HL-60 (cell line): ENCODE measurements at regions not wholly inside any gene's neighbourhood (a gene's known extent, or its start where the extent isn't known, plus 50 kb on each side); places are given as distances from the start of the nearest gene placed in this dataset.

Source experiments
- GABPA ChIP-seq: IDR thresholded peaks from 2 replicates; pipeline ENCODE4 v1.6.1; 2012; ENCODE audit warnings: low read depth
- POLR2AphosphoS5 ChIP-seq: IDR thresholded peaks from 2 replicates; pipeline ENCODE4 v1.6.1; 2012; ENCODE audit warnings: low read depth
- SPI1 ChIP-seq: IDR thresholded peaks from 2 replicates; pipeline ENCODE4 v1.6.1; 2012; ENCODE audit warnings: low read depth, mild to moderate bottlenecking, borderline replicate concordance
- TF ChIP-seq, protein P1 (sequence below): IDR thresholded peaks from one replicate; pipeline ENCODE4 v1.5.1; 2011; ENCODE audit warnings: low read length, control low read depth, inconsistent platforms; ENCODE audit not compliant: insufficient read depth
- TF ChIP-seq, protein P2 (sequence below): IDR thresholded peaks from 2 replicates; pipeline ENCODE4 v1.6.1; 2012; ENCODE audit warnings: low read depth; ENCODE audit not compliant: insufficient replicate concordance

DNA sequence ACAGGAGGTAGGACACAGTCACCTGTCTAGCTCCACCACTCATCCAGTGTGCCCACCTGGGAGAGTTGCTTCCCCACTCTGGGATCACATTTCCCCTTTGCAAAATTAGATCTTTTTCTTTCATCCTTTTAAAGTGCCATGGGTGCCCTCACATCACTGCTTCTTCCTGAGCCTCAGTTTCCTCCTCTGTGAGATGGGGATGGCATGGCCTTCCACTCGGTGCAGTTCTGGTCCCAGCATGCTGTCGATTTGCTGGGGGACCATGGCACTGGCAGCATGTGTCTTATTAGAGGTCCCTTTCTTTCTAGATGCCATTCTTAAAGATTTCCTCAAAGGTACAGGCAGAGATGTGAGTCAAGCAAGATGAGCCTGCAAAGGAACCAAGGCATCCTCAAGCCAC is 158.3 kb upstream of the ZMIZ1 start:
- TF ChIP-seq, protein P1, sequence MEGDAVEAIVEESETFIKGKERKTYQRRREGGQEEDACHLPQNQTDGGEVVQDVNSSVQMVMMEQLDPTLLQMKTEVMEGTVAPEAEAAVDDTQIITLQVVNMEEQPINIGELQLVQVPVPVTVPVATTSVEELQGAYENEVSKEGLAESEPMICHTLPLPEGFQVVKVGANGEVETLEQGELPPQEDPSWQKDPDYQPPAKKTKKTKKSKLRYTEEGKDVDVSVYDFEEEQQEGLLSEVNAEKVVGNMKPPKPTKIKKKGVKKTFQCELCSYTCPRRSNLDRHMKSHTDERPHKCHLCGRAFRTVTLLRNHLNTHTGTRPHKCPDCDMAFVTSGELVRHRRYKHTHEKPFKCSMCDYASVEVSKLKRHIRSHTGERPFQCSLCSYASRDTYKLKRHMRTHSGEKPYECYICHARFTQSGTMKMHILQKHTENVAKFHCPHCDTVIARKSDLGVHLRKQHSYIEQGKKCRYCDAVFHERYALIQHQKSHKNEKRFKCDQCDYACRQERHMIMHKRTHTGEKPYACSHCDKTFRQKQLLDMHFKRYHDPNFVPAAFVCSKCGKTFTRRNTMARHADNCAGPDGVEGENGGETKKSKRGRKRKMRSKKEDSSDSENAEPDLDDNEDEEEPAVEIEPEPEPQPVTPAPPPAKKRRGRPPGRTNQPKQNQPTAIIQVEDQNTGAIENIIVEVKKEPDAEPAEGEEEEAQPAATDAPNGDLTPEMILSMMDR: no peak
- TF ChIP-seq POLR2AphosphoS5 (no peak), GABPA (no peak), SPI1 (no peak)
- TF ChIP-seq, protein P2, sequence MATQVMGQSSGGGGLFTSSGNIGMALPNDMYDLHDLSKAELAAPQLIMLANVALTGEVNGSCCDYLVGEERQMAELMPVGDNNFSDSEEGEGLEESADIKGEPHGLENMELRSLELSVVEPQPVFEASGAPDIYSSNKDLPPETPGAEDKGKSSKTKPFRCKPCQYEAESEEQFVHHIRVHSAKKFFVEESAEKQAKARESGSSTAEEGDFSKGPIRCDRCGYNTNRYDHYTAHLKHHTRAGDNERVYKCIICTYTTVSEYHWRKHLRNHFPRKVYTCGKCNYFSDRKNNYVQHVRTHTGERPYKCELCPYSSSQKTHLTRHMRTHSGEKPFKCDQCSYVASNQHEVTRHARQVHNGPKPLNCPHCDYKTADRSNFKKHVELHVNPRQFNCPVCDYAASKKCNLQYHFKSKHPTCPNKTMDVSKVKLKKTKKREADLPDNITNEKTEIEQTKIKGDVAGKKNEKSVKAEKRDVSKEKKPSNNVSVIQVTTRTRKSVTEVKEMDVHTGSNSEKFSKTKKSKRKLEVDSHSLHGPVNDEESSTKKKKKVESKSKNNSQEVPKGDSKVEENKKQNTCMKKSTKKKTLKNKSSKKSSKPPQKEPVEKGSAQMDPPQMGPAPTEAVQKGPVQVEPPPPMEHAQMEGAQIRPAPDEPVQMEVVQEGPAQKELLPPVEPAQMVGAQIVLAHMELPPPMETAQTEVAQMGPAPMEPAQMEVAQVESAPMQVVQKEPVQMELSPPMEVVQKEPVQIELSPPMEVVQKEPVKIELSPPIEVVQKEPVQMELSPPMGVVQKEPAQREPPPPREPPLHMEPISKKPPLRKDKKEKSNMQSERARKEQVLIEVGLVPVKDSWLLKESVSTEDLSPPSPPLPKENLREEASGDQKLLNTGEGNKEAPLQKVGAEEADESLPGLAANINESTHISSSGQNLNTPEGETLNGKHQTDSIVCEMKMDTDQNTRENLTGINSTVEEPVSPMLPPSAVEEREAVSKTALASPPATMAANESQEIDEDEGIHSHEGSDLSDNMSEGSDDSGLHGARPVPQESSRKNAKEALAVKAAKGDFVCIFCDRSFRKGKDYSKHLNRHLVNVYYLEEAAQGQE: no peak
